Cardiac muscle cell (in vitro differentiated cells and primary cell): ENCODE measurements at regions not wholly inside any gene's neighbourhood (a gene's known extent, or its start where the extent isn't known, plus 50 kb on each side); places are given as distances from the start of the nearest gene placed in this dataset.

ENCODE experiments used
- DNase-seq, 2 donors: peaks; one replicate each; pipeline versions ENCODE4 v3.0.0 to v3.0.0-alpha.2; 2010 to 2017; ENCODE audit warnings: low read depth in 1 of 2, low spot score in 1 of 2
- H3K27ac ChIP-seq: fragments of 200-600 bp; sonication (generic); 2 replicates; pipeline ENCODE4 v1.5.1; 2016
- H3K27me3 ChIP-seq: fragments of 200-600 bp; sonication (generic); 2 replicates; pipeline ENCODE4 v1.6.0; 2016; ENCODE audit warnings: control low read depth
- H3K36me3 ChIP-seq: fragments of 200-600 bp; sonication (generic); 2 replicates; pipeline ENCODE4 v1.5.1; 2016; ENCODE audit warnings: control low read depth
- H3K4me1 ChIP-seq: fragments of 200-600 bp; sonication (generic); 2 replicates; pipeline ENCODE4 v1.8.1; 2017; ENCODE audit warnings: low read depth, mild to moderate bottlenecking, mixed run types
- H3K4me3 ChIP-seq: fragments of 200-600 bp; sonication (generic); 2 replicates; pipeline ENCODE4 v1.5.1; 2016; ENCODE audit warnings: mild to moderate bottlenecking
- H3K9me3 ChIP-seq: fragments of 200-600 bp; sonication (generic); 2 replicates; pipeline ENCODE4 v1.5.1; 2017; ENCODE audit warnings: low read depth, mild to moderate bottlenecking, control low read depth
- TF ChIP-seq, protein P1 (sequence below): IDR thresholded peaks from 2 replicates; pipeline ENCODE4 v1.5.1; 2012; ENCODE audit warnings: low read depth, mild to moderate bottlenecking, low read length

DNA sequence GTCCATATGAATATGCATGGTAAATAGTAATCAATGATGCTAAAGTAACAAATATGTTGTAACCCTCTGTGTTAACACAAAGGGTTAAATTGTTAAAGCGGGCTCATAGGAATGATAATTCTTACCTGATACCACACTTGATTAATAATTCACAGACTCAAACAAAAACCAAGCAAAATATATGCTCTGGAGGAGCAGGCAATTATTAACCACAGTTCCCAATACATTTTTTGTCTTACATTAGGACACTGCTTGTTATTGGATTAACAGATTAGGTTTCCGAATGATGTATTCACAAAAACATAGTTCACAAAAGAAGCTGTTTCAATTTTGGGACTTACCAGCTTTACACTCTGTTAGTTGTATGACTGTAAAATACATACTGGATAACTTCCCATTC, 300.9 kb upstream of the LRRTM4 start:
- TF ChIP-seq, protein P1, sequence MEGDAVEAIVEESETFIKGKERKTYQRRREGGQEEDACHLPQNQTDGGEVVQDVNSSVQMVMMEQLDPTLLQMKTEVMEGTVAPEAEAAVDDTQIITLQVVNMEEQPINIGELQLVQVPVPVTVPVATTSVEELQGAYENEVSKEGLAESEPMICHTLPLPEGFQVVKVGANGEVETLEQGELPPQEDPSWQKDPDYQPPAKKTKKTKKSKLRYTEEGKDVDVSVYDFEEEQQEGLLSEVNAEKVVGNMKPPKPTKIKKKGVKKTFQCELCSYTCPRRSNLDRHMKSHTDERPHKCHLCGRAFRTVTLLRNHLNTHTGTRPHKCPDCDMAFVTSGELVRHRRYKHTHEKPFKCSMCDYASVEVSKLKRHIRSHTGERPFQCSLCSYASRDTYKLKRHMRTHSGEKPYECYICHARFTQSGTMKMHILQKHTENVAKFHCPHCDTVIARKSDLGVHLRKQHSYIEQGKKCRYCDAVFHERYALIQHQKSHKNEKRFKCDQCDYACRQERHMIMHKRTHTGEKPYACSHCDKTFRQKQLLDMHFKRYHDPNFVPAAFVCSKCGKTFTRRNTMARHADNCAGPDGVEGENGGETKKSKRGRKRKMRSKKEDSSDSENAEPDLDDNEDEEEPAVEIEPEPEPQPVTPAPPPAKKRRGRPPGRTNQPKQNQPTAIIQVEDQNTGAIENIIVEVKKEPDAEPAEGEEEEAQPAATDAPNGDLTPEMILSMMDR, result no peak
- H3K4me1 ChIP-seq, result no peaks in the 10 kb centered on the region
- no peaks in the 10 kb centered on the region for H3K36me3 ChIP-seq
- no peaks in the 10 kb centered on the region for H3K9me3 ChIP-seq
- no peak for DNase-seq
- H3K27me3 ChIP-seq, result no peaks in the 10 kb centered on the region
- H3K27ac ChIP-seq, result no peak overlapping the region
- H3K4me3 ChIP-seq, result no peak overlapping the region

DNA sequence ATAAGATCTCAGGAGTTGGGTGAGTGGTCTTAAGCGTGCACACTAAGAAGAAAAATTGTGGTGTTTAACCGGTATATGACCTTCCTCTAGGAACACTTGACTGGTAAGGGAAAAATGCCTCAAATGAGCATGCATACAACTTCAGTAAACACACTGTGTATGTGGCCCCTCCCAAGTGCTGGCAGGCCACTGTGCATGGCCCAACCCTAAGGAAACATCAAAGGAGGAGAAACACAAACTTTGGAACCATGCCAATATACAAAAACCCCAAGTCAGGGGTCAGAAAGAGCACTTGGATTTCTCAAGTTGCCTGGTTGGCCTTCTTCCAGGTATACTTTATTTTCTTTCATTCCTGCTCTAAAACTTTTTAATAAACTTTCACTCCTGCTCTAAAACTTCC, 308.9 kb upstream of the LRRTM4 start:
- TF ChIP-seq, protein P1, result no peak
- Histone ChIP-seq H3K27ac (no peak overlapping the region), H3K4me1 (no peaks in the 10 kb centered on the region), H3K36me3 (no peaks in the 10 kb centered on the region), H3K4me3 (no peak overlapping the region), H3K27me3 (no peaks in the 10 kb centered on the region), H3K9me3 (no peaks in the 10 kb centered on the region)
- no peak for DNase-seq

DNA sequence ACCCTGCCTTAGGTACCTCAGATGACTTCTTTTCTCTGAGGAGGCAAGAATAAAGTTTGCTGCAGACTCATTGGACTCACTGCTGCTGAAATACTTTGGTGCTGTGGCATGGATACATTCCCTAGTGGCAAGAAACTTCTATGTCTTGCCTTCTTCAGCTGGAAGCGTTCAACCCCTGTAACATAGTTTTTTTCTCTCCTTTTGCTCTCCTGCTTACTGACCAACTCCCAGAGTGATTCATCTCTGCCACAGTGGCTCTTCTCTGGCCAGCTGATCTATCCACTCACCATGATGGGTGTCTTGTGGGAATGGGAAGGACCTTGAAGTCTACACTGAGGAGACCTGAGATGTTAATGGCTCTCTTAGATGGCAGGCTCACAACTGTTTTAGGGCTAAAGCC, 309.3 kb upstream of the LRRTM4 start:
- H3K9me3 ChIP-seq, result no peaks in the 10 kb centered on the region

DNA sequence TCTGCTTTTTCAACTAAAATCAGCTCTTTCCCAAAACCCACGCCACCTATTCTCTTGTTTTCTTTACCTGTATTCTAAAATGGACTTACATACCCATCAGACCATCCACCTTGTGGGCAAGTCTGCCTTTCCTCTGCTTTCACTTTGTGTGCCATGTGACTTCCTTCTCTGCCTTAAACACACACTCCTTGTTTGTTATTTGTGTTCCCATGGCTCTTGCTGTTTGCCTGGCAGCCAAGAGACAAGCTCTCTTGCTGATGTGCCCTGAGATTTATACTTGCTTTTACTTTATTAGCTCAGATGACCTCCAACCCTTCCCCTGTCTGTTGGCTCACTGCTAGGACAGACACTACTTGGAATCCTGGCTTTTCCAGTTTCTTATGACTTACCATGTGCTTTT, 309.7 kb upstream of the LRRTM4 start:
- Histone ChIP-seq H3K4me3 (no peak overlapping the region), H3K27ac (no peak overlapping the region), H3K27me3 (no peaks in the 10 kb centered on the region), H3K9me3 (no peaks in the 10 kb centered on the region), H3K36me3 (no peaks in the 10 kb centered on the region), H3K4me1 (no peaks in the 10 kb centered on the region)
- TF ChIP-seq, protein P1, result no peak
- DNase-seq, result no peak

More for the DNA sequence above, 309.3 kb upstream of the LRRTM4 start:
- TF ChIP-seq, protein P1, result no peak
- no peak overlapping the region for H3K27ac ChIP-seq
- no peaks in the 10 kb centered on the region for H3K27me3 ChIP-seq
- no peaks in the 10 kb centered on the region for H3K36me3 ChIP-seq
- H3K4me3 ChIP-seq, result no peak overlapping the region
- no peaks in the 10 kb centered on the region for H3K4me1 ChIP-seq
- DNase-seq, result no peak

DNA sequence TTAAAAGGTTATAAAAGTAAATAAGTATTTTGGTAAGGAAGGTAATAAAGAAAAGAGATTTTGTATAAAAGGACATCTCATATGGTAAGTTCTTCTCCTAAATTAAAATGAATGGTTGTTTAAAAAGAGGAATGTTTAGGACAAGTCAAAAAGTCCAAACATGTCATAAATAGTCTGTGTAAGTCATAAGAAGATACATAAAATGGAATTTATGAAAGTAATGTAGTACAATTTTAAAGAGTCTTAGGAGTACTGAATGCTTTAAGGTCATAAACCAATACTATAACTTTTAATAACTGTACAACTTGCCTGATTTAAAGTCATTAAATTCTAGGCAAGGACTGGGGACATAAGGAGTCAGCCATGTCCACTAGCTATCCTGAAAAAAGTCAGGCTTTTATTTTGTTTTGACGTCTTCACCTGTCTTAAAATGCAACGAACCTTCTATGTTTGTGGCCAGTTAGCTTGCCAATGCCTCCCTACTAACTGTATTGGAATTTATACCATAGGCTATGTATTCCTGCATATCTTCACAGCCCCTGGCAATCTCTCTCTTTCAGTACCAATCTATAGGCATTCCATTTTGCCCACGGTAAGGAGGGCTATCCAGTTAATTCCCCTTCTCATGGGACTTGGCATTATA, 312.3 kb upstream of the LRRTM4 start:
- H3K27me3 ChIP-seq, result no peaks in the 10 kb centered on the region
- no peaks in the 10 kb centered on the region for H3K36me3 ChIP-seq
- H3K4me1 ChIP-seq, result no peaks in the 10 kb centered on the region
- TF ChIP-seq, protein P1, result no peak
- H3K27ac ChIP-seq, result no peak overlapping the region
- no peak overlapping the region for H3K4me3 ChIP-seq
- H3K9me3 ChIP-seq, result no peaks in the 10 kb centered on the region
- no peak for DNase-seq

DNA sequence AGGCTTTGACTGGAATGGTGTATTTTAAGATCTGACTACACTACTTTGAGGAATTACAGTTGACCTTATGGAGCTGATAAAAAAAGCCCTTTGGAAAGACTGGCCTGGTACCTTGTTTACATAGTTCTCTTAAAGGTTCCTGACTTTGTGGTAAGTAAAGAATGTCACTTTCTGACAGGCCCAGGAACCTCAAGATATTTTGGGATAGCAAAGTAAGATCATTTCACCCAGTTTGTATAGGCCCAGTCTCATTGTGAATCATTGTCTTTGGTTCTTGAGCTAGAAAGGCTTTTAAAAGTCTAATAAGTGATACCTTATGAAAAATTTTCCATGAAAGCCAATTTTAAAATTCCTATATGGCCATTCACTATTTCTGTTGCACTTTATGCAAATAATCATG, 316.3 kb upstream of the LRRTM4 start:
- H3K27ac ChIP-seq, result no peak overlapping the region
- no peaks in the 10 kb centered on the region for H3K36me3 ChIP-seq
- H3K4me3 ChIP-seq, result no peak overlapping the region
- no peaks in the 10 kb centered on the region for H3K27me3 ChIP-seq
- TF ChIP-seq, protein P1, result no peak
- H3K4me1 ChIP-seq, result no peaks in the 10 kb centered on the region
- DNase-seq, result no peak
- H3K9me3 ChIP-seq, result no peaks in the 10 kb centered on the region
